H9 (cell line): ENCODE measurements at regions not wholly inside any gene's neighbourhood (a gene's known extent, or its start where the extent isn't known, plus 50 kb on each side); places are given as distances from the start of the nearest gene placed in this dataset.

Experiments
- DNase-seq: peaks from one replicate; pipeline ENCODE4 v3.0.0-alpha.2; 2017
- H2AFZ ChIP-seq: one replicate; pipeline ENCODE4 v1.6.1; 2013; ENCODE audit warnings: mild to moderate bottlenecking, low read length, control low read depth, moderate library complexity
- H2AK5ac ChIP-seq: 2 replicates; pipeline ENCODE4 v1.6.1; 2013; ENCODE audit warnings: low read length, control low read depth, mixed read lengths; ENCODE audit not compliant: insufficient read length
- H2BK120ac ChIP-seq: one replicate; pipeline ENCODE4 v1.6.1; 2013; ENCODE audit warnings: low read depth, mild to moderate bottlenecking, low read length, control low read depth, inconsistent platforms; ENCODE audit not compliant: poor library complexity, severe bottlenecking
- H2BK12ac ChIP-seq: 2 replicates; pipeline ENCODE4 v1.6.1; 2013; ENCODE audit warnings: low read length, control low read depth, mixed read lengths, low read depth; ENCODE audit not compliant: insufficient read length
- H2BK15ac ChIP-seq: 2 replicates; pipeline ENCODE4 v1.6.1; 2013; ENCODE audit warnings: low read depth, low read length, control low read depth
- H2BK20ac ChIP-seq: one replicate; pipeline ENCODE4 v1.6.1; 2013; ENCODE audit warnings: low read depth, mild to moderate bottlenecking, low read length, control low read depth, inconsistent platforms; ENCODE audit not compliant: poor library complexity, severe bottlenecking
- H2BK5ac ChIP-seq: 2 replicates; pipeline ENCODE4 v1.6.1; 2013; ENCODE audit warnings: low read length, control low read depth, mixed read lengths; ENCODE audit not compliant: insufficient read length
- H3K14ac ChIP-seq: 2 replicates; pipeline ENCODE4 v1.6.1; 2013; ENCODE audit warnings: low read length, control low read depth; ENCODE audit not compliant: insufficient read depth
- H3K18ac ChIP-seq: 2 replicates; pipeline ENCODE4 v1.6.1; 2013; ENCODE audit warnings: low read depth, mild to moderate bottlenecking, mixed read lengths, low read length, control low read depth; ENCODE audit not compliant: insufficient read length
- H3K23ac ChIP-seq: 2 replicates; pipeline ENCODE4 v1.6.1; 2013; ENCODE audit warnings: low read length, control low read depth, mixed read lengths, low read depth; ENCODE audit not compliant: insufficient read length
- H3K23me2 ChIP-seq: 2 replicates; pipeline ENCODE4 v1.6.1; 2013; ENCODE audit warnings: low read depth, mild to moderate bottlenecking, mixed read lengths, low read length, control low read depth; ENCODE audit not compliant: insufficient read length, poor library complexity, severe bottlenecking
- H3K27ac ChIP-seq: 2 replicates; pipeline ENCODE4 v1.5.1; 2013; ENCODE audit warnings: low read length, control low read depth, mixed read lengths, low read depth; ENCODE audit not compliant: insufficient read length
- H3K27me3 ChIP-seq: 2 replicates; pipeline ENCODE4 v1.6.1; 2013; ENCODE audit warnings: low read length, control low read depth, inconsistent platforms; ENCODE audit not compliant: insufficient read depth
- H3K4ac ChIP-seq: 2 replicates; pipeline ENCODE4 v1.6.1; 2013; ENCODE audit warnings: low read depth, mild to moderate bottlenecking, control low read depth, inconsistent platforms, low read length, moderate library complexity
- H3K4me1 ChIP-seq: 2 replicates; pipeline ENCODE4 v1.6.1; 2013; ENCODE audit warnings: low read length, control low read depth, inconsistent platforms; ENCODE audit not compliant: insufficient read depth
- H3K4me2 ChIP-seq: 2 replicates; pipeline ENCODE4 v1.6.1; 2013; ENCODE audit warnings: low read length, control low read depth, mixed read lengths; ENCODE audit not compliant: insufficient read length, insufficient read depth
- H3K56ac ChIP-seq: 2 replicates; pipeline ENCODE4 v1.6.1; 2013; ENCODE audit warnings: low read depth, mild to moderate bottlenecking, mixed read lengths, low read length, control low read depth; ENCODE audit not compliant: insufficient read length
- H3K79me1 ChIP-seq: 2 replicates; pipeline ENCODE4 v1.6.1; 2013; ENCODE audit warnings: low read depth, mild to moderate bottlenecking, moderate library complexity, low read length, control low read depth, inconsistent platforms; ENCODE audit not compliant: insufficient read depth, poor library complexity, severe bottlenecking
- H3K79me2 ChIP-seq: 2 replicates; pipeline ENCODE4 v1.6.1; 2013; ENCODE audit warnings: low read length, control low read depth, inconsistent platforms; ENCODE audit not compliant: insufficient read depth
- H3K9ac ChIP-seq: 2 replicates; pipeline ENCODE4 v1.6.1; 2013; ENCODE audit warnings: low read length, control low read depth, mixed read lengths; ENCODE audit not compliant: insufficient read length; ENCODE audit errors: extremely low read depth
- H3K9me3 ChIP-seq: one replicate; pipeline ENCODE4 v1.6.1; 2013; ENCODE audit warnings: low read depth, low read length, inconsistent platforms; ENCODE audit not compliant: control insufficient read depth
- H3T11ph ChIP-seq: one replicate; pipeline ENCODE4 v1.6.1; 2013; ENCODE audit warnings: mild to moderate bottlenecking, low read length, control low read depth, inconsistent platforms
- H4K20me1 ChIP-seq: one replicate; pipeline ENCODE4 v1.6.1; 2013; ENCODE audit not compliant: control insufficient read depth, insufficient read length, insufficient read depth
- H4K5ac ChIP-seq: 2 replicates; pipeline ENCODE4 v1.6.1; 2013; ENCODE audit warnings: low read depth, mild to moderate bottlenecking, mixed read lengths, low read length, control low read depth; ENCODE audit not compliant: insufficient read length
- H4K8ac ChIP-seq: replicated peaks from 2 replicates; pipeline ENCODE4 v1.6.1; 2013; ENCODE audit warnings: low read length, control low read depth, mixed read lengths, low read depth; ENCODE audit not compliant: insufficient read length
- H4K91ac ChIP-seq: 2 replicates; pipeline ENCODE4 v1.6.1; 2013; ENCODE audit warnings: low read depth, mild to moderate bottlenecking, moderate library complexity, mixed read lengths, low read length, control low read depth; ENCODE audit not compliant: insufficient read length
- H3K27ac Mint-ChIP-seq, 3 experiments: 2 replicates in 2 of 3; 3 replicates in 1 of 3; pipeline ENCODE4 v1.8.0; 2020 to 2021; ENCODE audit warnings: mixed read lengths in 3 of 3, mild to moderate bottlenecking in 1 of 3, moderate library complexity in 1 of 3
- H3K27me3 Mint-ChIP-seq: 2 replicates; pipeline ENCODE4 v1.8.0; 2021; ENCODE audit warnings: low read depth, mild to moderate bottlenecking, moderate library complexity, mixed read lengths
- H3K36me3 Mint-ChIP-seq, 3 experiments: 2 replicates in 2 of 3; 3 replicates in 1 of 3; pipeline ENCODE4 v1.8.0; 2020 to 2021; ENCODE audit warnings: low read depth in 3 of 3, mixed read lengths in 3 of 3; ENCODE audit not compliant: insufficient read depth in 1 of 3
- H3K4me1 Mint-ChIP-seq, 2 experiments: 2 replicates each; pipeline ENCODE4 v1.8.0; 2020; ENCODE audit warnings: mixed read lengths in 2 of 2
- H3K4me3 Mint-ChIP-seq, 2 experiments: 2 replicates in 1 of 2; 3 replicates in 1 of 2; pipeline ENCODE4 v1.8.0; 2020 to 2021; ENCODE audit warnings: mild to moderate bottlenecking in 2 of 2, mixed read lengths in 2 of 2, moderate library complexity in 1 of 2
- H3K9me3 Mint-ChIP-seq, 2 experiments: 2 replicates in 1 of 2; 3 replicates in 1 of 2; pipeline ENCODE4 v1.8.0; 2020; ENCODE audit warnings: mild to moderate bottlenecking in 2 of 2, mixed read lengths in 2 of 2, moderate library complexity in 1 of 2
- CTCF ChIP-seq: fragments of 200-600 bp; sonication (generic); conservative IDR thresholded peaks from 3 replicates; pipeline ENCODE4 v1.8.0; 2021; ENCODE audit warnings: antibody characterized with exemption, mild to moderate bottlenecking
- WGBS: extraction: QIAGEN DNeasy Blood & Tissue Kit; methylation state at CpG from one replicate; pipeline ENCODE4 v1.1.7; 2013; ENCODE audit warnings: missing lambda C conversion rate, low lambda C conversion rate, mixed read lengths; ENCODE audit not compliant: insufficient read length; ENCODE audit errors: extremely low coverage; 5-methylcytosine and 5-hydroxymethylcytosine counted together

- no peaks in the 10 kb centered on the region for H4K20me1 ChIP-seq
- peaks cover 15 to 21% of the 10 kb centered on the region in 2 experiments for H3K4me1 Mint-ChIP-seq
- no peak overlapping the region for H3K4ac ChIP-seq
- H3K9ac ChIP-seq: no peak overlapping the region
- H3K23me2 ChIP-seq: no peaks in the 10 kb centered on the region
- no peaks in the 10 kb centered on the region for H3K36me3 Mint-ChIP-seq
- H3K9me3 Mint-ChIP-seq: no peaks in the 10 kb centered on the region
- no peaks in the 10 kb centered on the region for H3K27me3 Mint-ChIP-seq
- no peak overlapping the region for H2BK120ac ChIP-seq
- no peak overlapping the region for H3K27ac Mint-ChIP-seq
- no CpG with 5 or more reads among the region's 1 CpG for WGBS
- H4K5ac ChIP-seq: no peak overlapping the region
- no peak overlapping the region for H2BK5ac ChIP-seq
- H3K4me1 ChIP-seq: no peaks in the 10 kb centered on the region
- no peaks in the 10 kb centered on the region for H3K9me3 ChIP-seq
- H2BK12ac ChIP-seq: no peak overlapping the region
- H2AK5ac ChIP-seq: no peak overlapping the region
- H2BK20ac ChIP-seq: no peak overlapping the region
- no peak overlapping the region for H2AFZ ChIP-seq
- no peaks in the 10 kb centered on the region for H3K79me2 ChIP-seq
- H4K91ac ChIP-seq: no peak overlapping the region
- no peak overlapping the region for H2BK15ac ChIP-seq
- no peak overlapping the region for H3K4me2 ChIP-seq
- no peak overlapping the region for H4K8ac ChIP-seq
- no peak overlapping the region for H3K14ac ChIP-seq
- H3K27me3 ChIP-seq: no peaks in the 10 kb centered on the region; the same call in 1 of the 2 replicates
- H3K18ac ChIP-seq: no peak overlapping the region
- no peak overlapping the region for H3K56ac ChIP-seq
- no peak overlapping the region for H3K4me3 Mint-ChIP-seq
- H3T11ph ChIP-seq: no peak overlapping the region
- no peaks in the 10 kb centered on the region for H3K79me1 ChIP-seq
- no peak overlapping the region for H3K27ac ChIP-seq
- H3K23ac ChIP-seq: no peak overlapping the region
- no peak for DNase-seq
- no peak for TF ChIP-seq CTCF
These were observed 831.8 kb downstream of the MAFB start for GRCh38 chr20:39857187-39857586.
